PC-3 (cell line): ENCODE measurements at regions not wholly inside any gene's neighbourhood (a gene's known extent, or its start where the extent isn't known, plus 50 kb on each side); places are given as distances from the start of the nearest gene placed in this dataset.

Experiments
- CTCF ChIP-seq: fragments of 300-600 bp; sonication (generic); conservative IDR thresholded peaks from 2 replicates; pipeline ENCODE4 v1.5.1; 2017; ENCODE audit warnings: antibody characterized with exemption, low read depth, mild to moderate bottlenecking, low read length
- EZH2phosphoT487 ChIP-seq: fragments of 300-600 bp; sonication (generic); IDR thresholded peaks from 2 replicates; pipeline ENCODE4 v1.6.1; 2018; ENCODE audit warnings: mild to moderate bottlenecking, antibody characterized with exemption, low read length, borderline replicate concordance

GRCh38 chr10:110360857-110361474 is 56.2 kb upstream of the SMNDC1 start:
- TF ChIP-seq CTCF = no peak
- no peak for TF ChIP-seq EZH2phosphoT487
